Thyroid gland (tissue), 4 donors: ENCODE measurements at regions not wholly inside any gene's neighbourhood (a gene's known extent, or its start where the extent isn't known, plus 50 kb on each side); places are given as distances from the start of the nearest gene placed in this dataset.
A peak's percentile ranks its signal among the peaks of the same experiment; 100 is the strongest.
"Not testable (repeated sequence)": the region's sequence is repeated elsewhere in the genome, so short reads cannot be mapped to it uniquely, and the experiment has no call there.

Source experiments
- DNase-seq, 2 donors: peaks; one replicate each; pipeline ENCODE4 v3.0.0-alpha.2; 2019
- H3K27ac ChIP-seq, 3 donors: fragments of 200-600 bp; sonication (generic); 1 replicate in 2 of 3; 2 replicates in 1 of 3; pipeline ENCODE4 v1.5.1; 2016 to 2019; ENCODE audit warnings: mild to moderate bottlenecking in 1 of 3, moderate library complexity in 1 of 3
- H3K27me3 ChIP-seq: fragments of 200-600 bp; sonication (generic); one replicate; pipeline ENCODE4 v1.5.1; 2019
- H3K36me3 ChIP-seq, 2 donors: fragments of 200-600 bp; sonication (generic); one replicate each; pipeline ENCODE4 v1.5.1; 2016 to 2019
- H3K4me1 ChIP-seq, 2 donors: fragments of 200-600 bp; sonication (generic); one replicate each; pipeline ENCODE4 v1.5.1; 2017 to 2019
- H3K4me3 ChIP-seq, 3 donors: fragments of 200-600 bp; sonication (generic); replicated peaks in 1 of 3; 1 replicate in 2 of 3; 2 replicates in 1 of 3; pipeline ENCODE4 v1.5.1; 2016; ENCODE audit warnings: mild to moderate bottlenecking in 1 of 3
- H3K9me3 ChIP-seq: fragments of 200-600 bp; sonication (generic); one replicate; pipeline ENCODE4 v1.5.1; 2017
- POLR2A ChIP-seq, 2 donors: fragments of 450-650 bp; IDR thresholded peaks; one replicate each; pipeline ENCODE4 v1.6.1; 2017; ENCODE audit warnings: antibody characterized with exemption in 2 of 2, mild to moderate bottlenecking in 2 of 2, moderate library complexity in 1 of 2
- WGBS, 2 donors: methylation state at CpG; one replicate each; pipeline ENCODE4 v1.1.5; 2017; 5-methylcytosine and 5-hydroxymethylcytosine counted together
- intact Hi-C: fragments of 100-400 bp; cut with DNase I; formaldehyde crosslinking; loops from one replicate; pipeline ENCODE4 v1.15.1; 2023
- TF ChIP-seq, protein P1 (sequence below), 6 experiments: fragments of 200-600 bp in 3 of 6; fragments of 450-650 bp in 3 of 6; sonication (generic) in 3 of 6; IDR thresholded peaks; one replicate each; pipeline ENCODE4 v1.5.1; 2016 to 2019; ENCODE audit warnings: antibody characterized with exemption in 6 of 6, mild to moderate bottlenecking in 2 of 6, inconsistent platforms in 1 of 6, moderate library complexity in 1 of 6

DNA sequence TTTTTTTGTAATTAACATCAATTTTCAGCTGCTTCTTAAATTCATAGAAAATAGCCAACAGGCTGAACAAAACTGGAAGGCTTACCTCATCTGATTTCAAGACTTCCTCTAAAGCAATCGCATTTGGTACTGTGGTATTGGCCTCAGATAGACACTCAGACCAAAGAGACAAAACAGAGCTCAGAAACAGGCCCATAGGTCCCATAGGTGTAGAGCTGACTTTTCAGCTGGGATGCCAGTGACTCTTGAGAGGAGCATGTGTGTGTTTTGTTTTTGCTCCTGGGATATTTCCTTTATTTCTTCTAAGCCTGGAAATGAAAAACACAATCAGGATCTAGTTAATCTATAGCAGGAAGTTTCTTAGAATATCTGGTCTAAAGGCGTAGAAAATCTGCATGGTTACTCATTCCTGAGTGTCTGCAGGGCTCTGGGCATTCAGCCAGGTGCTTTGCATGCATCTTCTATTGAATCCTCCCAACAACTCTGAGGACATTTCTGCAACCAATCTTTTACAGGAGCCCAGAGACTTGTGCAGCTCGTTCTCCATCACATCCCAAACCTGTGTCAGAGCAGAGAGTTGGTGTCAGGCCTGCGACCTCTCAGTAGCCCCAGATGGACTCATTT, 190.8 kb downstream of the RTP5 start:
- TF ChIP-seq POLR2A (IDR thresholded peaks at IDR 0.05), result no peak
- no peaks in the 10 kb centered on the region for H3K4me1 ChIP-seq
- H3K9me3 ChIP-seq, result no peaks in the 10 kb centered on the region
- DNase-seq, result peak in 1 of 2 donors; percentile 22
- H3K27ac ChIP-seq, result no peak overlapping the region
- intact Hi-C loops, result no loop called here
- WGBS, 2 donors, result 66 to 72% methylated on average over 4 of the region's 4 CpGs
- H3K27me3 ChIP-seq, result no peaks in the 10 kb centered on the region
- H3K36me3 ChIP-seq, result no peaks in the 10 kb centered on the region
- no peak overlapping the region for H3K4me3 ChIP-seq

DNA sequence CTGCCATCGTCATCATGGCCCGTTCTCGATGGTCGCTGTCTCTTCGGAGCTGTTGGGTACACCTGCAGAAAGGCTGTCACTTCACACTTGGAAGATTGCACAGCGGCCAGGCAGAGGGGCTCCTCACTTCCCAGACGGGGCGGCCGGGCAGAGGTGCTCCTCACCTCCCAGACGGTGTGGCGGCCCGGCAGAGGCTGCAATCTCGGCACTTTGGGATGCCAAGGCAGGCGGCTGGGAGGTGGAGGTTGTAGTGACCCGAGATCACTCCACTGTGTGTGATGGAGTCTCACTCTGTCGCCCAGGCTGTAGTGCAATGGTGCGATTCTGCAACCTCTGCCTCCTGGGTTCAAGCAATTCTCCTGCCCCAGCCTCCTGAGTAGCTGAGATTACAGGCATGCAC, 192.4 kb downstream of the RTP5 start:
- H3K4me1 ChIP-seq, H3K9me3 ChIP-seq, intact Hi-C loops, H3K27me3 ChIP-seq, H3K27ac ChIP-seq, DNase-seq, H3K4me3 ChIP-seq, H3K36me3 ChIP-seq: not testable (repeated sequence)
- 95 to 96% methylated on average over 12 to 17 of the region's 17 CpGs for WGBS, 2 donors

DNA sequence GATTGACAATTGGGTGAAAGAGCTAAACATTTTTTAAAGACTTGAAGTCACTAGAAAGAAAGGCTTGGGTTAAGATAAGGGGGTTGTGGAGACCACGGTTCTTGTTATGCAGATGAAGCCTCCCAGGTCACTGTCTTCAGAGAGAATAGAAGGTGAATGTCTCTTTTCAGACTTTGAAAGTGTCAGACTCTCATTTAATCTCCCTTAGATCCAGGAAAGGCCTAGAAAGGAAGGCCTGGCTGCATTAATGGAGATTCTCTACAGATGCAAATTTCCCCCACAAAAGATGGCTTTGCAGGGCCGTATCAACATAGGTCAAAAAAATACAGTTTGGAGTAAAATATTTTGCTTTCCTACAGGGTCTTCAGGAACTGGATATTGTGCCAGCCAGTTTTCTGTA, 193.9 kb downstream of the RTP5 start:
- no peaks in the 10 kb centered on the region for H3K4me1 ChIP-seq
- no peaks in the 10 kb centered on the region for H3K27me3 ChIP-seq
- H3K4me3 ChIP-seq, result no peak overlapping the region
- intact Hi-C loops, result no loop called here
- H3K27ac ChIP-seq, result no peak overlapping the region
- TF ChIP-seq, protein P1, sequence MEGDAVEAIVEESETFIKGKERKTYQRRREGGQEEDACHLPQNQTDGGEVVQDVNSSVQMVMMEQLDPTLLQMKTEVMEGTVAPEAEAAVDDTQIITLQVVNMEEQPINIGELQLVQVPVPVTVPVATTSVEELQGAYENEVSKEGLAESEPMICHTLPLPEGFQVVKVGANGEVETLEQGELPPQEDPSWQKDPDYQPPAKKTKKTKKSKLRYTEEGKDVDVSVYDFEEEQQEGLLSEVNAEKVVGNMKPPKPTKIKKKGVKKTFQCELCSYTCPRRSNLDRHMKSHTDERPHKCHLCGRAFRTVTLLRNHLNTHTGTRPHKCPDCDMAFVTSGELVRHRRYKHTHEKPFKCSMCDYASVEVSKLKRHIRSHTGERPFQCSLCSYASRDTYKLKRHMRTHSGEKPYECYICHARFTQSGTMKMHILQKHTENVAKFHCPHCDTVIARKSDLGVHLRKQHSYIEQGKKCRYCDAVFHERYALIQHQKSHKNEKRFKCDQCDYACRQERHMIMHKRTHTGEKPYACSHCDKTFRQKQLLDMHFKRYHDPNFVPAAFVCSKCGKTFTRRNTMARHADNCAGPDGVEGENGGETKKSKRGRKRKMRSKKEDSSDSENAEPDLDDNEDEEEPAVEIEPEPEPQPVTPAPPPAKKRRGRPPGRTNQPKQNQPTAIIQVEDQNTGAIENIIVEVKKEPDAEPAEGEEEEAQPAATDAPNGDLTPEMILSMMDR (IDR thresholded peaks at IDR 0.05), result no peak
- no peak for TF ChIP-seq POLR2A (IDR thresholded peaks at IDR 0.05)
- WGBS, 2 donors, result 55 to 59% methylated on average over 2 of the region's 2 CpGs
- H3K9me3 ChIP-seq, result no peaks in the 10 kb centered on the region
- no peaks in the 10 kb centered on the region for H3K36me3 ChIP-seq
- no peak for DNase-seq

DNA sequence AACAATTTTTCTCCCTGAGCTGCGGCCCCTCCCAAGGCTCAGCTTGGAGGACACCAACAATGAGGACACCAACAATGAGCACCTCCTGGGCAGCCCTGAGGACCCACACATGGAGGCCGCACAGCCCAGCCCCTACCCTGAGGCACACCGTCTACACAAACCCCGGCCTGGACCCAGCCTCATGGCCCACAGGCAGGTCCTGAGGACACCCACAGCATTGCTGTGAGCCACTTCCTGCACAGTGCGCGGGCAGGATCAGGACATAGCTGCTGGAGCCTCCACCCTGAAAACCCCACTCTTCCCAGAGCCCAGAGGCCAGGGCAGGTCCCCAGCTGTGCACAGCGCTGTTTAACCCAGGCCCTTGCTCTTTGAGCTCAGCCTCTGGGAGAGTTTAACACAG, 194.3 kb downstream of the RTP5 start:
- no peak for DNase-seq
- Histone ChIP-seq H3K4me3 (no peak overlapping the region), H3K4me1 (no peaks in the 10 kb centered on the region), H3K27me3 (no peaks in the 10 kb centered on the region), H3K36me3 (no peaks in the 10 kb centered on the region), H3K27ac (no peak overlapping the region), H3K9me3 (no peaks in the 10 kb centered on the region)
- no peak for TF ChIP-seq POLR2A (IDR thresholded peaks at IDR 0.05)
- TF ChIP-seq, protein P1 (IDR thresholded peaks at IDR 0.05), result no peak
- 69 to 86% methylated on average over 2 to 6 of the region's 7 CpGs for WGBS, 2 donors
- intact Hi-C loops, result no loop called here

DNA sequence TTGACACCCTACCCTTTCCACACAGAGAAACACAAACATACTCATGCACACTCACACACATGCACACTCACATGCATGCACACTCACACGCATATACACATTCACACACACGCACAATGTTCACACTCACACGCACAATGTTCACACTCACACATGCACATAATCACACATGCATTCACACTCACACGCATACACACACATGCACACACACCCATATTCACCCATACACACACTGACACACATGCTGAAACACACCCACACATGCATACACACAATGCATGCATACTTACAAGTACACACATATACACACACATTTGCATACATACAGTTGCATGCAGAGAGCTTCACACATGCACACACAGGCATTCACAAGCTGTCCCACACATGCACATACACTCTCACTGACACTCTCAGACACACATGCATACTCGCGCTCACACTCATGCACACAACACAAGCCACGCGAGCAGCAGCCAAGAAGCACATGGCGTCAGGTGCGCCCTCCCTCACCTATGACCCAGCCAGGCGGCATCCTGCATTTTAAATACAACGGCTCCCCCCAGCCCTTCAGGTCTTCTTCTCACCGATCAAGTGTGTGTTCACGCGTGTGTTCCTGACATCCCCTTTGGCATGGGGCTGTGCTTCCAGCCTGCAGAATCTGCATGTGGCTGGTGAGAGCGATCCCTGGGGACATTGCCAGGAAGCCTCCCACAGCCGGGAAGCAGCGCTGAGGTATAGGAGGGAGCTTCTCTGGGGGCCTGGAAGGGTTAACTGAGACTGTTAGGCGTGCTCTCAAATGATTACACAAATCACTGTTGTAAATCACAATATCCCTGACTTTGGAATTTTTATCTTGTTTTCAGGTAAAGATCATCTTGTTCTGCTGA, 195.1 kb downstream of the RTP5 start:
- Histone ChIP-seq H3K9me3 (no peaks in the 10 kb centered on the region), H3K27me3 (no peaks in the 10 kb centered on the region), H3K27ac (no peak overlapping the region), H3K4me1 (no peaks in the 10 kb centered on the region), H3K4me3 (no peak overlapping the region), H3K36me3 (no peaks in the 10 kb centered on the region)
- TF ChIP-seq POLR2A (IDR thresholded peaks at IDR 0.05), result no peak
- TF ChIP-seq, protein P1 (IDR thresholded peaks at IDR 0.05), result no peak
- WGBS, 2 donors, result 86 to 89% methylated on average over 19 of the region's 19 CpGs
- DNase-seq, result no peak
- intact Hi-C loops, result no loop called here

DNA sequence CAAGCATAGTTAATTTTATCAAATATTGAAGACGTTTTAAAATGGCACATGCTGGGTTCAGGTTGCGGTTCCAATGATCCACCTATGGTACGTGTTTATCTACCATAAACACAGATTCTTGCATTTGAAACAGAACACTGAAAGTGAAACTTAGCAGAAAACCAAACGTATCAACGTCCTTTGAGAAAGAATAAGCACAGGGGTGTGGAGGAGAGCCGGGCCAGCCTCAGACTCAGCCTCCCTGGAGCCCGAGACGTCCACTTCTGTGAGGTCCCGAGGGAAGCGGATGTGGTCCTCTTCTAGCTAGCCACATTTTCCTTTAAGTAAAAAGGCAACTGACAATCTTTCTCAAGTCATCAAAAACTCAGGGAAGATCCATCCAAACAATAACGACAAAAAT, 195.9 kb downstream of the RTP5 start:
- Histone ChIP-seq H3K27me3 (no peaks in the 10 kb centered on the region), H3K4me3 (no peak overlapping the region), H3K27ac (no peak overlapping the region), H3K36me3 (no peaks in the 10 kb centered on the region), H3K4me1 (no peaks in the 10 kb centered on the region), H3K9me3 (no peaks in the 10 kb centered on the region)
- intact Hi-C loops, result no loop called here
- TF ChIP-seq, protein P1 (IDR thresholded peaks at IDR 0.05), result no peak
- TF ChIP-seq POLR2A (IDR thresholded peaks at IDR 0.05), result no peak
- WGBS, 2 donors, result 82% methylated on average over 11 of the region's 11 CpGs
- DNase-seq, result no peak
